Smooth muscle cell (in vitro differentiated cells): ENCODE measurements at regions not wholly inside any gene's neighbourhood (a gene's known extent, or its start where the extent isn't known, plus 50 kb on each side); places are given as distances from the start of the nearest gene placed in this dataset.

ENCODE experiments used
- DNase-seq: peaks from one replicate; lab custom pipeline; 2025; ENCODE audit not compliant: unreplicated experiment; lab: John Stamatoyannopoulos, UW
- H2AFZ ChIP-seq: fragments of 200-600 bp; sonication (generic); 2 replicates; pipeline ENCODE4 v1.6.0; 2016; ENCODE audit warnings: antibody characterized with exemption, low read depth, mild to moderate bottlenecking
- H3F3A ChIP-seq: fragments of 200-600 bp; sonication (generic); 2 replicates; pipeline ENCODE4 v1.6.0; 2017; ENCODE audit warnings: antibody characterized with exemption, low read depth
- H3K27ac ChIP-seq: fragments of 200-600 bp; sonication (generic); 2 replicates; pipeline ENCODE4 v1.5.1; 2016; ENCODE audit warnings: low read depth, mild to moderate bottlenecking
- H3K27me3 ChIP-seq: fragments of 200-600 bp; sonication (generic); 2 replicates; pipeline ENCODE4 v1.6.1; 2016; ENCODE audit warnings: low read depth, mild to moderate bottlenecking
- H3K36me3 ChIP-seq: fragments of 200-600 bp; sonication (generic); 2 replicates; pipeline ENCODE4 v1.5.1; 2016; ENCODE audit warnings: low read depth
- H3K4me1 ChIP-seq: fragments of 200-600 bp; sonication (generic); 2 replicates; pipeline ENCODE4 v1.5.1; 2016; ENCODE audit warnings: low read depth
- H3K4me2 ChIP-seq: fragments of 200-600 bp; sonication (generic); 2 replicates; pipeline ENCODE4 v1.6.0; 2016; ENCODE audit warnings: mild to moderate bottlenecking
- H3K4me3 ChIP-seq: fragments of 200-600 bp; sonication (generic); 2 replicates; pipeline ENCODE4 v1.5.1; 2016; ENCODE audit warnings: mild to moderate bottlenecking
- H3K79me2 ChIP-seq: fragments of 200-600 bp; sonication (generic); 2 replicates; pipeline ENCODE4 v1.6.0; 2016; ENCODE audit warnings: low read depth, mild to moderate bottlenecking
- H3K9ac ChIP-seq: fragments of 200-600 bp; sonication (generic); 2 replicates; pipeline ENCODE4 v1.6.0; 2016; ENCODE audit warnings: low read depth
- H3K9me3 ChIP-seq: fragments of 200-600 bp; sonication (generic); replicated peaks from 2 replicates; pipeline ENCODE4 v1.5.1; 2016; ENCODE audit warnings: low read depth
- H4K20me1 ChIP-seq: fragments of 200-600 bp; sonication (generic); 2 replicates; pipeline ENCODE4 v1.6.0; 2016; ENCODE audit warnings: low read depth
- CTCF ChIP-seq: fragments of 200-600 bp; sonication (generic); IDR thresholded peaks from 2 replicates; pipeline ENCODE4 v1.5.1; 2017; ENCODE audit warnings: borderline replicate concordance, mild to moderate bottlenecking, antibody characterized with exemption; ENCODE audit not compliant: insufficient read depth, poor library complexity, severe bottlenecking
- WGBS: methylation state at CpG from one replicate; pipeline ENCODE4 v1.1.7; 2016; ENCODE audit warnings: low lambda C conversion rate; 5-methylcytosine and 5-hydroxymethylcytosine counted together

GRCh38 chr2:17301437-17301836 lies 216.8 kb downstream of the RAD51AP2 start:
- TF ChIP-seq CTCF = no peak
- H2AFZ ChIP-seq = no peak overlapping the region
- H4K20me1 ChIP-seq = no peaks in the 10 kb centered on the region
- no peak overlapping the region for H3K9ac ChIP-seq
- no peaks in the 10 kb centered on the region for H3K79me2 ChIP-seq
- no peaks in the 10 kb centered on the region for H3K4me1 ChIP-seq
- no peaks in the 10 kb centered on the region for H3K27me3 ChIP-seq
- no peaks in the 10 kb centered on the region for H3K36me3 ChIP-seq
- no peaks in the 10 kb centered on the region for H3F3A ChIP-seq
- H3K9me3 ChIP-seq = no peaks in the 10 kb centered on the region
- 91% methylated on average over 2 of the region's 2 CpGs for WGBS
- H3K27ac ChIP-seq = no peak overlapping the region
- no peak for DNase-seq
- no peak overlapping the region for H3K4me3 ChIP-seq
- no peak overlapping the region for H3K4me2 ChIP-seq

- Histone ChIP-seq H3K36me3 (no peaks in the 10 kb centered on the region), H3K4me3 (no peak overlapping the region), H3K4me2 (no peak overlapping the region), H2AFZ (no peak overlapping the region), H3K9ac (peak overlapping the region; percentile 45), H4K20me1 (no peaks in the 10 kb centered on the region), H3K9me3 (no peaks in the 10 kb centered on the region), H3K79me2 (no peaks in the 10 kb centered on the region), H3K27ac (peak overlapping the region; percentile 47), H3K27me3 (no peaks in the 10 kb centered on the region), H3F3A (no peaks in the 10 kb centered on the region), H3K4me1 (no peaks in the 10 kb centered on the region)
- no peak for TF ChIP-seq CTCF
- no peak for DNase-seq
These were observed 218.2 kb downstream of the RAD51AP2 start for GRCh38 chr2:17299891-17300540.

GRCh38 chr2:17298453-17298852 lies 219.8 kb downstream of the RAD51AP2 start:
- H2AFZ ChIP-seq = no peak overlapping the region
- H3K9ac ChIP-seq = no peak overlapping the region
- H3K79me2 ChIP-seq = no peaks in the 10 kb centered on the region
- H3K36me3 ChIP-seq = no peaks in the 10 kb centered on the region
- H3K4me2 ChIP-seq = no peak overlapping the region
- no peaks in the 10 kb centered on the region for H3F3A ChIP-seq
- H3K27me3 ChIP-seq = no peaks in the 10 kb centered on the region
- H4K20me1 ChIP-seq = no peaks in the 10 kb centered on the region
- WGBS = 88% methylated on average over 2 of the region's 2 CpGs
- H3K27ac ChIP-seq = no peak overlapping the region
- DNase-seq = no peak
- no peak for TF ChIP-seq CTCF
- no peaks in the 10 kb centered on the region for H3K4me1 ChIP-seq
- H3K9me3 ChIP-seq = no peaks in the 10 kb centered on the region
- H3K4me3 ChIP-seq = no peak overlapping the region

GRCh38 chr2:17296686-17297085 lies 221.6 kb downstream of the RAD51AP2 start:
- H3K36me3 ChIP-seq = no peaks in the 10 kb centered on the region
- TF ChIP-seq CTCF = no peak
- DNase-seq = no peak

More at GRCh38 chr2:17296686-17297085, 221.6 kb downstream of the RAD51AP2 start:
- Histone ChIP-seq H3K27me3 (no peaks in the 10 kb centered on the region), H3K9me3 (no peaks in the 10 kb centered on the region), H3K4me3 (no peak overlapping the region), H3K4me2 (no peak overlapping the region), H3K79me2 (no peaks in the 10 kb centered on the region), H3K27ac (no peak overlapping the region), H2AFZ (no peak overlapping the region), H3K4me1 (no peaks in the 10 kb centered on the region), H3F3A (no peaks in the 10 kb centered on the region), H3K9ac (no peak overlapping the region), H4K20me1 (no peaks in the 10 kb centered on the region)
